ENCODE measurements at regions not wholly inside any gene's neighbourhood (a gene's known extent, or its start where the extent isn't known, plus 50 kb on each side); places are given as distances from the start of the nearest gene placed in this dataset.

GRCh38 chr17:5635949-5636348 lies 51.6 kb upstream of the NLRP1 start:
- Histone ChIP-seq H3K4me3 (ENCODE audit: insufficient read depth, low read length, poor library complexity, severe bottlenecking) (no peak overlapping the region), H3F3A (ENCODE audit: insufficient read depth) (no peaks in the 10 kb centered on the region), H3K79me2 (ENCODE audit: insufficient read depth, low read length) (no peaks in the 10 kb centered on the region), H3K9ac (ENCODE audit: low read length) (no peak overlapping the region), H3K27me3 (ENCODE audit: low read length) (no peaks in the 10 kb centered on the region), H4K20me1 (ENCODE audit: low read depth, low read length) (no peaks in the 10 kb centered on the region), H3K9me2 (replicated peaks; ENCODE audit: insufficient read depth, low read length) (no peaks in the 10 kb centered on the region), H2AFZ (ENCODE audit: low read depth, low read length, severe bottlenecking) (no peak overlapping the region), H3K9me3 (ENCODE audit: insufficient read depth, low read length) (no peaks in the 10 kb centered on the region), H3K36me3 (ENCODE audit: low read length) (no peaks in the 10 kb centered on the region), H3K27ac (ENCODE audit: low read depth, low read length) (no peak overlapping the region), H3K4me2 (ENCODE audit: low read depth, low read length, poor library complexity, severe bottlenecking) (no peak overlapping the region)
- no peak for TF ChIP-seq EZH2phosphoT487 (conservative IDR thresholded peaks at IDR 0.05; ENCODE audit: low read length)
- no peak for TF ChIP-seq CTCF (IDR thresholded peaks at IDR 0.05; ENCODE audit: insufficient read depth, low read length, poor library complexity, severe bottlenecking)

GRCh38 chr17:5638596-5638995 lies 54.3 kb upstream of the NLRP1 start:
- H3K79me2 ChIP-seq (ENCODE audit: insufficient read depth, low read length): no peaks in the 10 kb centered on the region
- no peaks in the 10 kb centered on the region for H3F3A ChIP-seq (ENCODE audit: insufficient read depth)
- no peaks in the 10 kb centered on the region for H3K9me2 ChIP-seq (replicated peaks; ENCODE audit: insufficient read depth, low read length)
- H3K9me3 ChIP-seq (ENCODE audit: insufficient read depth, low read length): no peaks in the 10 kb centered on the region
- no peak overlapping the region for H3K9ac ChIP-seq (ENCODE audit: low read length)
- no peak overlapping the region for H3K4me3 ChIP-seq (ENCODE audit: insufficient read depth, low read length, poor library complexity, severe bottlenecking)
- no peak overlapping the region for H3K4me2 ChIP-seq (ENCODE audit: low read depth, low read length, poor library complexity, severe bottlenecking)
- H4K20me1 ChIP-seq (ENCODE audit: low read depth, low read length): no peaks in the 10 kb centered on the region
- H3K27ac ChIP-seq (ENCODE audit: low read depth, low read length): no peak overlapping the region
- H3K36me3 ChIP-seq (ENCODE audit: low read length): no peaks in the 10 kb centered on the region
- no peaks in the 10 kb centered on the region for H3K27me3 ChIP-seq (ENCODE audit: low read length)
- TF ChIP-seq EZH2phosphoT487 (conservative IDR thresholded peaks at IDR 0.05; ENCODE audit: low read length) (no peak), CTCF (IDR thresholded peaks at IDR 0.05; ENCODE audit: insufficient read depth, low read length, poor library complexity, severe bottlenecking) (no peak)
- H2AFZ ChIP-seq (ENCODE audit: low read depth, low read length, severe bottlenecking): no peak overlapping the region

- Histone ChIP-seq H3K4me3 (ENCODE audit: insufficient read depth, low read length, poor library complexity, severe bottlenecking) (no peak overlapping the region), H3K79me2 (ENCODE audit: insufficient read depth, low read length) (no peaks in the 10 kb centered on the region), H3K36me3 (ENCODE audit: low read length) (no peaks in the 10 kb centered on the region), H4K20me1 (ENCODE audit: low read depth, low read length) (no peaks in the 10 kb centered on the region), H2AFZ (ENCODE audit: low read depth, low read length, severe bottlenecking) (no peak overlapping the region), H3K4me2 (ENCODE audit: low read depth, low read length, poor library complexity, severe bottlenecking) (no peak overlapping the region), H3K9me2 (replicated peaks; ENCODE audit: insufficient read depth, low read length) (no peaks in the 10 kb centered on the region), H3K9me3 (ENCODE audit: insufficient read depth, low read length) (no peaks in the 10 kb centered on the region), H3F3A (ENCODE audit: insufficient read depth) (no peaks in the 10 kb centered on the region), H3K9ac (ENCODE audit: low read length) (no peak overlapping the region), H3K27ac (ENCODE audit: low read depth, low read length) (no peak overlapping the region), H3K27me3 (ENCODE audit: low read length) (no peaks in the 10 kb centered on the region)
- TF ChIP-seq EZH2phosphoT487 (conservative IDR thresholded peaks at IDR 0.05; ENCODE audit: low read length) (no peak), CTCF (IDR thresholded peaks at IDR 0.05; ENCODE audit: insufficient read depth, low read length, poor library complexity, severe bottlenecking) (no peak)
Measured at GRCh38 chr17:5640726-5641125, 56.4 kb upstream of the NLRP1 start.

- H3K4me2 ChIP-seq (ENCODE audit: low read depth, low read length, poor library complexity, severe bottlenecking): no peak overlapping the region
- H4K20me1 ChIP-seq (ENCODE audit: low read depth, low read length): no peaks in the 10 kb centered on the region
- TF ChIP-seq CTCF (IDR thresholded peaks at IDR 0.05; ENCODE audit: insufficient read depth, low read length, poor library complexity, severe bottlenecking): no peak
- no peak for TF ChIP-seq EZH2phosphoT487 (conservative IDR thresholded peaks at IDR 0.05; ENCODE audit: low read length)
- H3K9me3 ChIP-seq (ENCODE audit: insufficient read depth, low read length): no peaks in the 10 kb centered on the region
- H3K36me3 ChIP-seq (ENCODE audit: low read length): no peaks in the 10 kb centered on the region
- H3K9ac ChIP-seq (ENCODE audit: low read length): no peak overlapping the region
- no peak overlapping the region for H3K27ac ChIP-seq (ENCODE audit: low read depth, low read length)
- no peaks in the 10 kb centered on the region for H3K9me2 ChIP-seq (replicated peaks; ENCODE audit: insufficient read depth, low read length)
- H3F3A ChIP-seq (ENCODE audit: insufficient read depth): no peaks in the 10 kb centered on the region
- H2AFZ ChIP-seq (ENCODE audit: low read depth, low read length, severe bottlenecking): no peak overlapping the region
- no peak overlapping the region for H3K4me3 ChIP-seq (ENCODE audit: insufficient read depth, low read length, poor library complexity, severe bottlenecking)
- H3K79me2 ChIP-seq (ENCODE audit: insufficient read depth, low read length): no peaks in the 10 kb centered on the region
- no peaks in the 10 kb centered on the region for H3K27me3 ChIP-seq (ENCODE audit: low read length)
Measured at GRCh38 chr17:5642752-5643151, 58.4 kb upstream of the NLRP1 start.

Measured in SU-DHL-6 (cell line).